Retinal pigment epithelial cell (primary cell): ENCODE measurements at regions not wholly inside any gene's neighbourhood (a gene's known extent, or its start where the extent isn't known, plus 50 kb on each side); places are given as distances from the start of the nearest gene placed in this dataset.

ENCODE experiments used
- DNase-seq: peaks from one replicate; pipeline ENCODE4 v3.0.0-alpha.2; 2010; ENCODE audit warnings: low read depth
- H3K4me3 ChIP-seq: 2 replicates; pipeline ENCODE4 v1.5.1; 2011; ENCODE audit warnings: mild to moderate bottlenecking, low read length, control low read depth, moderate library complexity
- TF ChIP-seq, protein P1 (sequence below): conservative IDR thresholded peaks from 2 replicates; pipeline ENCODE4 v1.5.1; 2011; ENCODE audit warnings: low read depth, low read length, control low read depth, inconsistent platforms

DNA sequence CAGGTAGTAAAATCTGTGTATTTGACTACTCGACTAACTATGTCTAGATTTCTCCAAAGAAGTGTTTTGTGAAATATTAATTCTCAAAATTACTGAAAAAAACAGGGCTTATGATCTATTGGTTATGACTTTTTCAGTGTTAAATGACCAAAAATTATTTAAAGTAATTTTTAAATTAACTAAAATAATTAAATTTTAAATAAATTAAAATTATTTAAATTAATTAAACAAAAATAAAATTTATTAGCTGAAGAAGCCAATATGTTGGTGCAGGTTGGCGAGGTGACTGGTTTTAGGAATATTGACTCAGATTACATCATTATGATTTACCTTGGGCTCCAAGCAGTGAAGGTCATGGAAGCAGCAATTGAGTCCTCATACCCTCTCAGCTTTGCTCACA lies 483.2 kb downstream of the PTPRC start:
- DNase-seq: no peak
- no peak overlapping the region for H3K4me3 ChIP-seq
- TF ChIP-seq, protein P1, sequence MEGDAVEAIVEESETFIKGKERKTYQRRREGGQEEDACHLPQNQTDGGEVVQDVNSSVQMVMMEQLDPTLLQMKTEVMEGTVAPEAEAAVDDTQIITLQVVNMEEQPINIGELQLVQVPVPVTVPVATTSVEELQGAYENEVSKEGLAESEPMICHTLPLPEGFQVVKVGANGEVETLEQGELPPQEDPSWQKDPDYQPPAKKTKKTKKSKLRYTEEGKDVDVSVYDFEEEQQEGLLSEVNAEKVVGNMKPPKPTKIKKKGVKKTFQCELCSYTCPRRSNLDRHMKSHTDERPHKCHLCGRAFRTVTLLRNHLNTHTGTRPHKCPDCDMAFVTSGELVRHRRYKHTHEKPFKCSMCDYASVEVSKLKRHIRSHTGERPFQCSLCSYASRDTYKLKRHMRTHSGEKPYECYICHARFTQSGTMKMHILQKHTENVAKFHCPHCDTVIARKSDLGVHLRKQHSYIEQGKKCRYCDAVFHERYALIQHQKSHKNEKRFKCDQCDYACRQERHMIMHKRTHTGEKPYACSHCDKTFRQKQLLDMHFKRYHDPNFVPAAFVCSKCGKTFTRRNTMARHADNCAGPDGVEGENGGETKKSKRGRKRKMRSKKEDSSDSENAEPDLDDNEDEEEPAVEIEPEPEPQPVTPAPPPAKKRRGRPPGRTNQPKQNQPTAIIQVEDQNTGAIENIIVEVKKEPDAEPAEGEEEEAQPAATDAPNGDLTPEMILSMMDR: no peak

DNA sequence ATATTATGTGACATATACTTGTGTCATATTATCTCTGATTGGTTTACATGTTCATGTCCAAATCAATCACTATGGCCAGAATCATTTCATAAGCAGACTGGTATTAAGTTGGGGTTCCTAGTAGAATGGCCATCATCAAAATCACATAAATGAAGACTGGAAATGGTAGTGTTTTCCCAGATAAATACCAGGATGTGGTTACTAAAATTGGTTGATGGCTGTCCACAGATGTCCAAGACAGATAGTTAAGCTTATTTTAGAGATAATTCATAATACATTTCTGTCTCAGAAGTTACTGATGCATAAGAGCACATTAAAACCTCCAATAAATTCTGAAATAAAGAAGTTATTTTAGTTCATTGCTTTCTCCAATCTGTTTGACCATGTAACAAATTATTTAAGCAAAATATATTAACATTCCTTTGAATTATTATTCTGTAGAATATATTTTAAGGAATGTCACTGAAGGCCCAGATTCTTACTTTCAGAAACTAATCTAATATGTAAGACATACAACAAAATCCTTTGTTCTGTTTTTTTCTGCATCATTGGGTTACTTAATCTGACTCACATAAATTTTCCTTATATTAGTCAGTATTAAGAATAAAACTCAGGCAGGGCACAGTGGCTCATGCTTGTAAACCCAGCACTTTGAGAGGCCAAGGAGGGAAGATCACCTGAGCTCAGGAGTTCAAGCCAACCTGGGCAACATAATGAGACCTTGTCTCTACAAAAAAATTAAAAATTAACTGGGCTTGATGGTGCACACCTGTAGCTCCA lies 483.9 kb downstream of the PTPRC start:
- TF ChIP-seq, protein P1: no peak
- DNase-seq: peak; percentile 86
- H3K4me3 ChIP-seq: no peak overlapping the region

DNA sequence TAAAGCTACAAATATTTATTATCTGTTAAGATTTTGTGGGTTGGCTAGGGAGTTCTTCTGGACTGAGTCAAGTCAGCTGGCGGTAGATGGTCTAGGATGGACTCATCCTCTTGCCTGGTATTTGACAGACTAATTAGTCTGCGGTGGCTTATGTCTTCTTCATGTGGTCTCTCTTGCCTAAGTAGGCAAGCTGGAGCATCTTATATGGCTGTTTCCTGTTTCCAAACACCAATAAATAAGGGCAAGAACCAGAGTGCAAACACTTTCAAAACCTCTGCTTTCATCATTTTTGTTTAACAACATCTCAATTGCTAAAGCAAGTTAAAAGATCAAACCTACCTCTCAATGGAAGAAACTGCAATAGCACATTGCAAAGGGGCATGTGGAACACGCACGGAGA lies 484.8 kb downstream of the PTPRC start:
- DNase-seq: no peak
- TF ChIP-seq, protein P1: no peak
- no peak overlapping the region for H3K4me3 ChIP-seq

DNA sequence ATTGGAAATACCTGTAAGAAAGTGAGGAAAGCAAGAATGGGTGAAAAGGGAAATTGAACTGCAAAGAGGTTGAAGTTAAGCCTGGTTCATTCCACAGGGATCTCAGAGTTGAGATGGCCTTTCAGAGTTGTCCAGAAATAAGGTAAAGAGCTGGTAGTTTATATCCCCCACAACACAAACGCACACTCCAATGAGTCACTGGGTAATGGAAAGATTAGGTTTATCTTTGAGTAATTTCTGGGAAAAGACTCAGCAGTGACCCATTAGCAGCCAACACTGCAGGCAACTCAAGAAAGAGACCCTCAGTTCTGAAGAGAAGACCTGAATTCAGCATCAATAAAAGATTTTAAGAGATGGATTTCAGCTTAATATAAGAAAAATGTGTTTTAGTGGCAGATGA lies 485.5 kb downstream of the PTPRC start:
- no peak for DNase-seq
- TF ChIP-seq, protein P1: no peak
- no peak overlapping the region for H3K4me3 ChIP-seq

DNA sequence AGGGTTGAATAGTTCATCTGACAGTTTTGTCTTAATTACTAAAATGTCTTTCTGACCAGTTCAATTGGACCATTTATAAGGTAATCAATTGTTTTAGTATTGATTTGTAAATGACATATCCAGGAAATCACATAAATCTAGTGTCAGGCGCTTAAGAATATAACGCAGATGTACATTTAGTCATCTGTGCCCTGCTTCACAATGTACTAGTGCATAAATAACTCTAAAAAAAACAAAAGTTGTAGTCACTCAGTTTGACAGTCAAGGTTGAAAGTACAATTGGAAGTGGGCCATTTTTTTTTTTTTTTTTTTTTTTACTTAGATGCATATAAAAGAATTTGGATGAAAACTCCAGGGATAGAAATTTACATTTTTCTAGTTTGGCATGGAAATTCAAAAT lies 490.4 kb downstream of the PTPRC start:
- DNase-seq: no peak
- TF ChIP-seq, protein P1: no peak
- no peak overlapping the region for H3K4me3 ChIP-seq

DNA sequence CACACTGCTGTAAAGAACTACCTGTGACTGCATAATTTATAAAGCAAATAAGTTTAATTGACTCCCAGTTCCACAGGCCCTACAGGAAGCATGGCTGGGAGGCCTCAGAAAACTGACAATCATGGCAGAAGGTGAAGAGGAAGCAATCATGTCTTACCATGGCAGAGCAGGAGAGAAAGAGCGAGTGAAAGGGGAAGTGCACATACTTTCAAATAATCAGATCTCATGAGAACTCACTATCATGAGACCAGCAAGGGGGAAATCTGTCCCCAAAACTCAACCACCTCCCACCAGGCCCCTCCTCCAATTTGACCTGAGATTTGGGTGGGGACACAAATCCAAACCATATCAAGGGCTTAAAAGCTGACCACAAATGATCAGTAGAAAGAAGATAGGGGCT lies 493.2 kb downstream of the PTPRC start:
- TF ChIP-seq, protein P1: no peak
- no peak for DNase-seq
- no peak overlapping the region for H3K4me3 ChIP-seq

DNA sequence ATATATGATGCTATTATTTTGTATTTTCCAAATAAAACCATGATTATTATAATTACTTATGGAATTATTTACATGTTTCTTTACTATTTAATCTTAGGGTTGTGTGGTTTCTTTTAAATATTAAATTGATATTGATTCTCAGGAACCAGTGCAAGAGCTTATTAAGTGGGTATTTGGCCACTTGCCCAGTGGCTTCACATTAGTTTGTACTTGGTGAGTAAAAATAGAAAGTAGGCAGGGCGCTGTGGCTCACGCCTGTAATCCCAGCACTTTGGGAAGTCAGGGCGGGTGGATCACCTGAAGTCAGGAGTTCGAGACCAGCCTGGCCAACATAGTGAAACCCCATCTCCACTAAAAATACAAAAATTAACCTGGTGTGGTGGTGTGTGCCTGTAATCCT lies 497.1 kb downstream of the PTPRC start:
- H3K4me3 ChIP-seq: no peak overlapping the region
- TF ChIP-seq, protein P1: no peak

More for the DNA sequence above, 497.1 kb downstream of the PTPRC start:
- DNase-seq: no peak
